ENCODE measurements at regions not wholly inside any gene's neighbourhood (a gene's known extent, or its start where the extent isn't known, plus 50 kb on each side); places are given as distances from the start of the nearest gene placed in this dataset.
"Not testable (repeated sequence)": the region's sequence is repeated elsewhere in the genome, so short reads cannot be mapped to it uniquely, and the experiment has no call there.

- no peak for DNase-seq
Measured at GRCh38 chr5:109992264-109992915, 302.7 kb downstream of the MAN2A1 start.

GRCh38 chr5:109994135-109994534 is 304.4 kb downstream of the MAN2A1 start:
- DNase-seq, result no peak

GRCh38 chr5:109996246-109996645 is 306.5 kb downstream of the MAN2A1 start:
- DNase-seq, result no peak

- no peak for DNase-seq
Measured at GRCh38 chr5:109997161-109997560, 307.4 kb downstream of the MAN2A1 start.

- DNase-seq, result no peak
Measured at GRCh38 chr5:109998208-109998607, 308.5 kb downstream of the MAN2A1 start.

- DNase-seq, result no peak
Measured at GRCh38 chr5:109998726-109999125, 309.0 kb downstream of the MAN2A1 start.

GRCh38 chr5:110001648-110002047 is 311.9 kb downstream of the MAN2A1 start:
- no peak for DNase-seq

- DNase-seq, result no peak
Measured at GRCh38 chr5:110002652-110003051, 312.9 kb downstream of the MAN2A1 start.

- DNase-seq, result not testable (repeated sequence)
Measured at GRCh38 chr5:110005907-110006562, 316.3 kb downstream of the MAN2A1 start.

GRCh38 chr5:110007101-110007500 is 317.4 kb downstream of the MAN2A1 start:
- DNase-seq, result no peak

- no peak for DNase-seq
Measured at GRCh38 chr5:110008131-110008530, 318.4 kb downstream of the MAN2A1 start.

- no peak for DNase-seq
Measured at GRCh38 chr5:110012145-110012544, 322.4 kb downstream of the MAN2A1 start.

- no peak for DNase-seq
Measured at GRCh38 chr5:110013017-110013416, 323.3 kb downstream of the MAN2A1 start.

- no peak for DNase-seq
Measured at GRCh38 chr5:110017854-110018253, 328.1 kb downstream of the MAN2A1 start.

GRCh38 chr5:110018509-110018908 is 328.8 kb downstream of the MAN2A1 start:
- no peak for DNase-seq

- no peak for DNase-seq
Measured at GRCh38 chr5:110019119-110019518, 329.4 kb downstream of the MAN2A1 start.

- DNase-seq, result no peak
Measured at GRCh38 chr5:110019780-110020179, 330.1 kb downstream of the MAN2A1 start.

GRCh38 chr5:110021251-110021650 is 331.5 kb downstream of the MAN2A1 start:
- no peak for DNase-seq

GRCh38 chr5:110025160-110025559 is 335.4 kb downstream of the MAN2A1 start:
- DNase-seq, result no peak

GRCh38 chr5:110027527-110028322 is 338.0 kb downstream of the MAN2A1 start:
- DNase-seq, result no peak

GRCh38 chr5:110031402-110032140 is 341.8 kb downstream of the MAN2A1 start:
- no peak for DNase-seq

- no peak for DNase-seq
Measured at GRCh38 chr5:110032376-110032775, 342.6 kb downstream of the MAN2A1 start.

- DNase-seq, result no peak
Measured at GRCh38 chr5:110034056-110034600, 344.4 kb downstream of the MAN2A1 start.
